Motor neuron (in vitro differentiated cells): ENCODE measurements at regions not wholly inside any gene's neighbourhood (a gene's known extent, or its start where the extent isn't known, plus 50 kb on each side); places are given as distances from the start of the nearest gene placed in this dataset.
A peak's percentile ranks its signal among the peaks of the same experiment; 100 is the strongest.

ENCODE experiments used
- ATAC-seq, 8 experiments: fragments of 200-7000 bp; cut with Tn5 transposase; replicated peaks in 6 of 8; 2 replicates each; pipeline ENCODE4 v1.8.0; 2021; ENCODE audit warnings: mild to moderate bottlenecking in 8 of 8, moderate library complexity in 8 of 8
- H3K27ac ChIP-seq, 2 donors: fragments of 250-450 bp; sonication (Bioruptor Pico); 2 replicates each; pipeline ENCODE4 v1.9.0; 2021; ENCODE audit warnings: antibody characterized with exemption in 2 of 2, mild to moderate bottlenecking in 2 of 2, moderate library complexity in 1 of 2
- H3K4me1 ChIP-seq, 2 donors: fragments of 250-450 bp; sonication (Bioruptor Pico); replicated peaks in 1 of 2; 2 replicates each; pipeline ENCODE4 v1.6.1; 2021; ENCODE audit warnings: antibody characterized with exemption in 2 of 2, mild to moderate bottlenecking in 2 of 2, moderate library complexity in 1 of 2
- H3K4me3 ChIP-seq, 5 donors: fragments of 250-450 bp; sonication (Bioruptor Pico); 2 replicates each; pipeline ENCODE4 v1.9.0; 2021; ENCODE audit warnings: antibody characterized with exemption in 5 of 5, mild to moderate bottlenecking in 5 of 5, moderate library complexity in 4 of 5
- WGBS, 10 experiments: fragments of 450-650 bp; shearing (Covaris generic); methylation state at CpG; one replicate each; pipeline ENCODE4 v1.0.0; 2022; 5-methylcytosine and 5-hydroxymethylcytosine counted together
- in situ Hi-C, 9 experiments: fragments of 400-800 bp; cut with MboI; loops; one replicate each; pipeline ENCODE4 v1.15.0; 2021; ENCODE audit warnings: low sequenced_read_pairs in 9 of 9, low pct_unique_long_range_greater_than_20kb in 2 of 9; ENCODE audit not compliant: unreplicated experiment in 9 of 9

- no peaks in the 10 kb centered on the region for H3K4me1 ChIP-seq
- no peak overlapping the region for H3K4me3 ChIP-seq
- no peak overlapping the region for H3K27ac ChIP-seq
- WGBS, 10 experiments: 0 to 92% (median 44%) methylated on average over 1 of the region's 1 CpG; no CpG with 5 or more reads in 2 of the 10 experiments
- in situ Hi-C loops: no loop called here
- ATAC-seq: no peak
Measured at GRCh38 chr6:95110767-95111166, 466.6 kb upstream of the MANEA start.

- in situ Hi-C loops: no loop called here
- no peak for ATAC-seq
- H3K4me3 ChIP-seq: no peak overlapping the region
- H3K27ac ChIP-seq: no peak overlapping the region
- H3K4me1 ChIP-seq: no peaks in the 10 kb centered on the region
Measured at GRCh38 chr6:95117236-95117635, 460.1 kb upstream of the MANEA start.

- in situ Hi-C loops: no loop called here
- Histone ChIP-seq H3K4me1 (no peaks in the 10 kb centered on the region), H3K27ac (no peak overlapping the region), H3K4me3 (no peak overlapping the region)
- 25 to 100% (median 92%) methylated on average over 2 to 3 of the region's 3 CpGs for WGBS, 10 experiments
- no peak for ATAC-seq
Measured at GRCh38 chr6:95119927-95120326, 457.4 kb upstream of the MANEA start.

DNA sequence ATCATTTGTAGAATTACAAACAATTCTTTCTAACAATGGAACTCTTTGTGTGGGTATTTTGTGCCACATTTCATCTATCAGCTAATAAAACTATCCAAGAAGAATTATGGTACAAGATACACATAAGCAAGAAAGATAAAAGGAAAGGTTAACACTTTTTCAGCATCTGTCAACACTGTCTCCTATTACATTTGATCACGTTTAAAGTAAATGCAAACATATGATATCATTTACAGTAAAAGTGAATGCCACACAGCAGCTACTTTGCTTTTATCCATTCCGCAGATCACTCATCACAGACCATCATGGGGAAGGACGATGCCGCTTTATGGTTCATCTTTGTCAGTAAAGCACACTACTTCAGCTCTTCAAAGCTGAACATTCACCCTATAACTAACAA lies 456.4 kb upstream of the MANEA start:
- H3K27ac ChIP-seq: no peak overlapping the region
- H3K4me1 ChIP-seq: no peaks in the 10 kb centered on the region
- no peak overlapping the region for H3K4me3 ChIP-seq
- no peak for ATAC-seq
- WGBS, 10 experiments: 0 to 100% (median 92%) methylated on average over 1 to 4 of the region's 4 CpGs
- in situ Hi-C loops: no loop called here

DNA sequence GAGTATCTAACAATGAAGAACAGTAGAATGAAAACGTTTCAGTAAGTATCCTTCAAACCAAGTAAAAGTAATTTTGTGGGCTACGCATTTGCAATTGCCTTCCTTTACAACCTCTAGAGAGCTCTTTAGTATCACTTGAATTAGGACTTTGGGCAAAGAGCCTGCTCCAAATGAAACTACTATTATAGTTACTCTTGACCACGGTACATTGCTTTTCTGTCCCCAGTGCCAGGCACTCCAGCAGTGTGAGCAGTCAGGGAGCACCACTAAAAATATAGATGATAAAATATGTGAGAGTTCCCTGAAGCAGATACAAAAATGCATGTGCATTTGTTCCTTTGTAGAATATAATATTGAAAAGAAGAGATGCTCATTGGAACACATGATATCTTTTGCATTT lies 450.1 kb upstream of the MANEA start:
- Histone ChIP-seq H3K4me1 (no peaks in the 10 kb centered on the region), H3K4me3 (no peak overlapping the region), H3K27ac (no peak overlapping the region)
- 29 to 100% (median 68%) methylated on average over 1 to 3 of the region's 3 CpGs; no CpG with 5 or more reads in 1 of the 10 experiments for WGBS, 10 experiments
- in situ Hi-C loops: no loop called here
- no peak for ATAC-seq

GRCh38 chr6:95128439-95128838 lies 448.9 kb upstream of the MANEA start:
- Histone ChIP-seq H3K4me3 (no peak overlapping the region), H3K4me1 (no peaks in the 10 kb centered on the region), H3K27ac (no peak overlapping the region)
- in situ Hi-C loops: no loop called here
- ATAC-seq: no peak
- WGBS, 10 experiments: 0 to 100% (median 85%) methylated on average over 1 to 2 of the region's 2 CpGs

DNA sequence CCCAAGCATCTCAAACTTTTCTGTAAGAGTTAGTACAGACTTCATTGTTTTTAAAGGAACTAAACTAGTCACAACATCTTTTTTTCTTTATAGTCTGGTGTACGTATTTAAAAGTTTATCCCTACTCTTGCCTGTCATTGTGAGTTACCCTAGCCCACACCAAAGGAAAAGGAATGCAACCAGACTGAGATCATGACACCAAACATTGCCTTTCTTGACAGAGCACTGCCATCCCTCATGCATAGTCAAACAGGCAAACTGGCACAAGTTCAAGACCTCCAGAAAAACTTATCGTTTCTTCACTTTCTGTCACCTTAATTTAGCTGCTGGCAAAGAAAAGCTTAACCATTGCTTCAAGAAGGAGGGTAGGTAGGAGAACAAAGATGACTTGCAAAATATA lies 448.4 kb upstream of the MANEA start:
- in situ Hi-C loops: no loop called here
- Histone ChIP-seq H3K27ac (no peak overlapping the region), H3K4me1 (no peaks in the 10 kb centered on the region), H3K4me3 (no peak overlapping the region)
- 0 to 100% (median 53%) methylated on average over 1 to 2 of the region's 2 CpGs for WGBS, 10 experiments
- peak in 1 of 8 experiments; percentile 84 for ATAC-seq

GRCh38 chr6:95133578-95133977 lies 443.8 kb upstream of the MANEA start:
- in situ Hi-C loops: no loop called here
- WGBS, 10 experiments: 0 to 72% (median 44%) methylated on average over 1 to 5 of the region's 5 CpGs
- peak in 1 of 8 experiments; percentile 21 for ATAC-seq
- no peaks in the 10 kb centered on the region for H3K4me1 ChIP-seq
- no peak overlapping the region for H3K27ac ChIP-seq
- H3K4me3 ChIP-seq: no peak overlapping the region

GRCh38 chr6:95135182-95135581 lies 442.2 kb upstream of the MANEA start:
- in situ Hi-C loops: no loop called here

DNA sequence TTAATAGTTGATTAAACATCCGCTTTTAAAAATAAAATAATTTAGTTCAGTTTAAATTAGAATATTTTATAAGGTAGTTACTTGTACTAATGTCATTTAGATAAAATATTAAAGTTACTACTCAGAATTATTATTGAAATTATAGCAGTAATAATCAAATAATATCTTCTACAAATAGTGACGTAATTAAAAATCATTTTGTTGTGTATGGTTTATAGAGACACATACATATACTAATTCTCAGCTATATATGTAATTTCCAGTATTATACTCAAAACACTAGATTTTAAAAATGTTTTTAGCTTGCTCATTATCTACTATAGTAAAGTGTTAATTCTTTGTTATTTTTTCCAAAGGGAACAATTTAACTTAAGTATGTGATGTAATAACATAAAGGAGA lies 435.2 kb upstream of the MANEA start:
- no peak for ATAC-seq
- in situ Hi-C loops: no loop called here
- 5 to 100% (median 85%) methylated on average over 1 to 2 of the region's 2 CpGs; no CpG with 5 or more reads in 1 of the 10 experiments for WGBS, 10 experiments

More at GRCh38 chr6:95135182-95135581, 442.2 kb upstream of the MANEA start:
- Histone ChIP-seq H3K4me3 (no peak overlapping the region), H3K27ac (no peak overlapping the region), H3K4me1 (no peaks in the 10 kb centered on the region)
- WGBS, 10 experiments: 0 to 100% (median 80%) methylated on average over 1 of the region's 1 CpG; no CpG with 5 or more reads in 3 of the 10 experiments
- ATAC-seq: no peak

GRCh38 chr6:95142661-95143335 lies 434.5 kb upstream of the MANEA start:
- 0 to 100% (median 38%) methylated on average over 1 of the region's 1 CpG; no CpG with 5 or more reads in 4 of the 10 experiments for WGBS, 10 experiments
- no peak overlapping the region for H3K27ac ChIP-seq
- in situ Hi-C loops: no loop called here
- H3K4me1 ChIP-seq: no peaks in the 10 kb centered on the region
- ATAC-seq: peak in 1 of 8 experiments; percentile 36
- no peak overlapping the region for H3K4me3 ChIP-seq

More for the DNA sequence above, 435.2 kb upstream of the MANEA start:
- no peaks in the 10 kb centered on the region for H3K4me1 ChIP-seq
- H3K4me3 ChIP-seq: no peak overlapping the region
- H3K27ac ChIP-seq: no peak overlapping the region

- 0 to 76% (median 49%) methylated on average over 2 to 5 of the region's 5 CpGs for WGBS, 10 experiments
- H3K4me1 ChIP-seq: no peaks in the 10 kb centered on the region
- H3K4me3 ChIP-seq: no peak overlapping the region
- peak in 2 of 8 experiments; percentile 59 to 65 for ATAC-seq
- no peak overlapping the region for H3K27ac ChIP-seq
- in situ Hi-C loops: no loop called here
Measured at GRCh38 chr6:95143408-95144180, 433.7 kb upstream of the MANEA start.

GRCh38 chr6:95145457-95145856 lies 431.9 kb upstream of the MANEA start:
- in situ Hi-C loops: no loop called here
- WGBS, 10 experiments: 0 to 70% (median 56%) methylated on average over 1 of the region's 1 CpG; no CpG with 5 or more reads in 2 of the 10 experiments
- ATAC-seq: no peak
- Histone ChIP-seq H3K27ac (no peak overlapping the region), H3K4me3 (no peak overlapping the region), H3K4me1 (no peaks in the 10 kb centered on the region)

- in situ Hi-C loops: no loop called here
- ATAC-seq: no peak
- Histone ChIP-seq H3K4me3 (no peak overlapping the region), H3K27ac (no peak overlapping the region), H3K4me1 (no peaks in the 10 kb centered on the region)
Measured at GRCh38 chr6:95159557-95159956, 417.8 kb upstream of the MANEA start.
